LNCAP (cell line): ENCODE measurements at regions not wholly inside any gene's neighbourhood (a gene's known extent, or its start where the extent isn't known, plus 50 kb on each side); places are given as distances from the start of the nearest gene placed in this dataset.

Source experiments
- CTCF ChIP-seq: fragments of 450-650 bp; IDR thresholded peaks from 2 replicates; pipeline ENCODE4 v1.5.1; 2017; ENCODE audit warnings: mild to moderate bottlenecking

DNA sequence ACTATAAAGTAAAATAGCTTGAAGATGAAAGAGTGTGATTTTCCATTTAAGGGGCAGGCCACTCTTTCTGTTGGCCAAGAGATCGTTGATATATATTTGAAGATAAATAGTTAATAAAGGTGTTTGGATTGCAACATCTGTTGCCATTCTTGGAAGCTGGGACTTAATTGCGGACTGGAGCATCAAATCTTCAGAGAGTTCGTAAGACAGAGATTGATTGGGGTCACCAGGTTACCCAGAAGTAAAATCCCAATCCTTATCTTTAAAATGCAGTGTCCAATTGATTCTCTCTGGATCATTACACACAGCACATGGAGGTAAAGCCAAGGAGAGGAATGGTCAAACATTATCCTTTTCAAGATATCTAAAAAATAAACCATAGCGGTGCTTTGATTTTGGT, 220.8 kb upstream of the HES1 start:
- no peak for TF ChIP-seq CTCF

- TF ChIP-seq CTCF, result no peak
These were observed 220.3 kb upstream of the HES1 start for GRCh38 chr3:193915613-193916012.

DNA sequence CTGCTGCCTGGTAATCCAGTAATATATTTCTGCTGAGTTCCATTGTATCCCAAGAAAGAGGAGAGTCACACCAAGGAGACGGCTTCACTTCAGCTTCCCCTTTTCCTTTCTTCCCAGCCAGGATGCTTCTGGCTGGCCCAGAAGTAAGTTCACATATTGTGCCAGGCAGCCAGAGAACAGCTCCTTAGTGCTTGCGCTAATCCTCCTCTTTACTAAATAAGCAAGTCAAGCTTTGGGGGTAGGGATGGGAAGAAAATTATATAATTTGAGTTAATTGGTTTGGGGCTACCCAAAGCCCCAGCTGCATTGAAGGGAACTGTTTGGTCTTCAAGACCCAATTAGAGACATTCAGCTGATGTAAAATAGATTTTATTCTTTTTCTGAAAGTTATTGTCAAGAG, 218.8 kb upstream of the HES1 start:
- no peak for TF ChIP-seq CTCF

- no peak for TF ChIP-seq CTCF
These were observed 214.5 kb upstream of the HES1 start for GRCh38 chr3:193921465-193921864.

DNA sequence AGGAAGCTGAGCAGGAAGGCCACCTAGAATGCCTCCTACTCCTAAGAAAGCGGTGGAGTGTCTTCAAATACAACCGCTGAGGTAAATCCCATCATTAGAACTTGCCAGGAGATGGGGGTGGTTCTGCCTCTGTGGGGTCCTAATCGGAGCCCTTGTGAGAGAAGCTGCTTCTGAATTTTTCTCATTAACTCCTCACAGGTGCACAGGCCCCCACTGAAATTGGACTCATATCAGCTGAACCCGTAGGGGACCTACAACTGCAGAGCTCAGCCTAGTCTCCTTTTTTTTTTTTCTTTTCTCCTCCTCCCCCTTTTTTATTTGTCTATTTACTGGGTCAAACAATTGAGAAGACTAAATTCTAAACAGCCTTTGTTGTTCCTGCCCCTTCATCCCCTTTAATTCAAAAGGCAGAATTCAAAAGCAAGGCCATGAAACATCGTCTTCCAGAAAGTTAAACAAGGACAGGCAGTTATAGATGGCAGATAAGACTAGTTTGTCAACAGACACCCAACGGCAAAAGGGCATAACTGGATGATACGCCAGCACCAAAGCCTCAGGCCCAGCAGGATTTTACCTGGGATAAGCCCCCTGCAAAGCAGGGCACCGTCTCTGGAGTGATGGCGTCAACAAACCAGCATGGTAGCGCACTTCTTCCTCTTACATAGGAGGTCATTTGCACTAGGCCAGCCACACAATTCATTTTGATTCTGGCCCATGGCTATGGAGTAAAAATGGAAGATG, 213.7 kb upstream of the HES1 start:
- TF ChIP-seq CTCF, result no peak

DNA sequence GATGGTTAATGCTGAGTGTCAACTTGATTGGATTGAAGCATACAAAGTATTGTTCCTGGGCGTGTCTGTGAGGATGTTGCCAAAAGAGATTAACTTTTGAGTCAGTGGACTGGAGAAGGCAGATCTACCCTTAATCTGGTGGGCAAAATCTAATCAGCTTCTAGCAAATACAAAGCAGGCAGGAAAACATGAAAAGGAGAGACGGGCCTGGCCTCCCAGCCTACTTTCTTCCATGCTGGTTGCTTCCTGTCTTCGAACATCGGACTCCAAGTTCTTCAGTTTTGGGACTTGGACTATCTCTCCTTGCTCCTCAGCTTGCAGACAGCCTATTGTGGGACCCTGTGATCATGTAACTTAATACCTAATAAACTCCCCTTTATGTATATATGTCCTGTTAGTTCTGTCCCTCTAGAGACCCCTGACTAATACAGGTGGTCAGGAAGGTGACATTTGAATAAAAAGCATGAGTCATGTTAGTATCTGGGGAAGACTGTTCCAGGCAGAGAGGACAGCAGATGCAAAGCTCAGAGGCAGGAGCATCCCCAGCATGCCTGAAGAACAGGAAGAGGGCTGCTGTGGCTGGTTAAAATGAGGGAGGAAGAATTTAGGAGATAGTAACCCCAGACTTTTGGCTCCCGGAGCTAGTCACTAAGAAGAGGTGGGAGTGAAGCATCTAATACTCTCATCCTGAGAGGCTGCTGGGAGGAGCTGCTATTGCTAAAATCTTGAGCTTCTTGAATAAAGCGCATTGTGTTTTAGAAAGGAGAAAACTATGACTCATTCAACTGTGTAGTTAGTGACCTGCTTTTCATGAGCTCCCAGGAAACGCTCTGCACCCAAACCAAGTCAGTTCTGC, 207.4 kb upstream of the HES1 start:
- TF ChIP-seq CTCF, result no peak

DNA sequence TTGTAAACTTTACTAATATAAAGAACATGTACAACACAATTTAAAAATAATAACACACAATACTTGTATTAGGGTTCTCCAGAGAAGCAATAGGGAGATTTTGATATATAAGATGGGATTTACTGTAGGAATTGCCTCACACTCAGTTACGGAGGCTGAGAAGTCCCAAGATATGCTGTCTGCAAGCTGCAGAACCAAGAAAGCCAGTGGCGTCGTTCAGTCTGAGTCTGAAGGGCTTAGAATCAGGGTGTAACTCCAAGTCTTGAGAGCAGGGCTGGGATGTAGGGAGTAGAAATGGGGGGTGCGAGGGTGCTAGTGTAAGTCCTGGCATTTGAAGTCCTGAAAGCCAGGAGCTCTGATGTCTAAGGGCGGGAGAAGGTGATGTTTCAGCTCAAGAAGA, 206.6 kb upstream of the HES1 start:
- no peak for TF ChIP-seq CTCF
